Stimulated activated naive B cell treated with anti-CD40 and anti-IgM and Interleukin-4, amounts not matched to agents 10 μg/mL and 1 μg/mL and 100 μg/mL, for 72 hours (primary cell): ENCODE measurements at regions not wholly inside any gene's neighbourhood (a gene's known extent, or its start where the extent isn't known, plus 50 kb on each side); places are given as distances from the start of the nearest gene placed in this dataset.

Source experiments
- ATAC-seq, 2 donors: fragments of 150-1000 bp; cut with Tn5 transposase; replicated peaks; 2 replicates each; pipeline ENCODE4 v1.10.0; 2021; ENCODE audit warnings: moderate library complexity in 1 of 2
- DNase-seq: peaks from one replicate; pipeline ENCODE4 v3.0.0; 2021
- H3K27ac Mint-ChIP-seq: one replicate; pipeline ENCODE4 v1.8.0; 2022; ENCODE audit warnings: mild to moderate bottlenecking, mixed read lengths
- H3K27me3 Mint-ChIP-seq, 2 donors: one replicate each; pipeline ENCODE4 v1.8.0; 2022; ENCODE audit warnings: mixed read lengths in 2 of 2
- H3K36me3 Mint-ChIP-seq, 2 donors: one replicate each; pipeline ENCODE4 v1.8.0; 2022; ENCODE audit warnings: mixed read lengths in 2 of 2, mild to moderate bottlenecking in 1 of 2
- H3K4me1 Mint-ChIP-seq, 2 donors: one replicate each; pipeline ENCODE4 v1.8.0; 2022; ENCODE audit warnings: mixed read lengths in 2 of 2, mild to moderate bottlenecking in 1 of 2
- H3K4me3 Mint-ChIP-seq, 2 donors: one replicate each; pipeline ENCODE4 v1.8.0; 2022; ENCODE audit warnings: mild to moderate bottlenecking in 2 of 2, mixed read lengths in 2 of 2, moderate library complexity in 1 of 2
- H3K9me3 Mint-ChIP-seq, 2 donors: one replicate each; pipeline ENCODE4 v1.8.0; 2022; ENCODE audit warnings: mixed read lengths in 2 of 2, mild to moderate bottlenecking in 1 of 2

GRCh38 chr9:86464242-86464641, 110.0 kb upstream of the TUT7 start:
- Mint-ChIP-seq H3K4me3 (no peak overlapping the region), H3K27me3 (peaks cover 10 to 32% of the 10 kb centered on the region in 2 donors), H3K36me3 (no peaks in the 10 kb centered on the region), H3K9me3 (no peaks in the 10 kb centered on the region), H3K27ac (no peak overlapping the region), H3K4me1 (no peaks in the 10 kb centered on the region)
- ATAC-seq, result no peak
- no peak for DNase-seq

GRCh38 chr9:86460216-86461002, 106.2 kb upstream of the TUT7 start:
- Mint-ChIP-seq H3K4me3 (no peak overlapping the region), H3K4me1 (no peaks in the 10 kb centered on the region), H3K27me3 (peaks cover 4 to 11% of the 10 kb centered on the region in 2 donors), H3K9me3 (no peaks in the 10 kb centered on the region), H3K36me3 (no peaks in the 10 kb centered on the region), H3K27ac (no peak overlapping the region)
- DNase-seq (no peak), ATAC-seq (no peak)

- Mint-ChIP-seq H3K4me3 (no peak overlapping the region), H3K9me3 (no peaks in the 10 kb centered on the region), H3K4me1 (no peaks in the 10 kb centered on the region), H3K27me3 (peaks cover 4 to 11% of the 10 kb centered on the region in 2 donors), H3K36me3 (no peaks in the 10 kb centered on the region), H3K27ac (no peak overlapping the region)
- ATAC-seq, result no peak
- no peak for DNase-seq
Observed at GRCh38 chr9:86459599-86460155, 105.5 kb upstream of the TUT7 start.

- no peak overlapping the region for H3K4me3 Mint-ChIP-seq
- no peaks in the 10 kb centered on the region for H3K9me3 Mint-ChIP-seq
- no peaks in the 10 kb centered on the region for H3K36me3 Mint-ChIP-seq
- ATAC-seq (no peak), DNase-seq (no peak)
- H3K27ac Mint-ChIP-seq, result no peak overlapping the region
- H3K27me3 Mint-ChIP-seq, result peaks cover 4 to 7% of the 10 kb centered on the region in 2 donors
- no peaks in the 10 kb centered on the region for H3K4me1 Mint-ChIP-seq
Observed at GRCh38 chr9:86459191-86459590, 105.0 kb upstream of the TUT7 start.

- Mint-ChIP-seq H3K4me1 (no peaks in the 10 kb centered on the region), H3K36me3 (no peaks in the 10 kb centered on the region), H3K27me3 (peaks cover 0 to 4% of the 10 kb centered on the region in 2 donors), H3K4me3 (no peak overlapping the region), H3K9me3 (peaks cover 0 to 2% of the 10 kb centered on the region in 2 donors), H3K27ac (no peak overlapping the region)
- DNase-seq (no peak), ATAC-seq (no peak)
Observed at GRCh38 chr9:86458191-86458855, 104.1 kb upstream of the TUT7 start.

GRCh38 chr9:86456416-86456815, 102.2 kb upstream of the TUT7 start:
- no peak for DNase-seq
- H3K4me3 Mint-ChIP-seq, result no peak overlapping the region
- ATAC-seq, result no peak
- no peaks in the 10 kb centered on the region for H3K36me3 Mint-ChIP-seq
- peaks cover 0 to 8% of the 10 kb centered on the region in 2 donors for H3K27me3 Mint-ChIP-seq
- peaks cover 0 to 2% of the 10 kb centered on the region in 2 donors for H3K9me3 Mint-ChIP-seq
- no peaks in the 10 kb centered on the region for H3K4me1 Mint-ChIP-seq
- no peak overlapping the region for H3K27ac Mint-ChIP-seq

GRCh38 chr9:86454701-86455615, 100.7 kb upstream of the TUT7 start:
- peaks cover 0 to 8% of the 10 kb centered on the region in 2 donors for H3K27me3 Mint-ChIP-seq
- H3K9me3 Mint-ChIP-seq, result peaks cover 0 to 2% of the 10 kb centered on the region in 2 donors
- H3K27ac Mint-ChIP-seq, result no peak overlapping the region
- ATAC-seq (no peak), DNase-seq (no peak)
- H3K36me3 Mint-ChIP-seq, result no peaks in the 10 kb centered on the region
- H3K4me3 Mint-ChIP-seq, result no peak overlapping the region
- no peaks in the 10 kb centered on the region for H3K4me1 Mint-ChIP-seq

- Mint-ChIP-seq H3K36me3 (no peaks in the 10 kb centered on the region), H3K27me3 (peaks cover 0 to 16% of the 10 kb centered on the region in 2 donors), H3K9me3 (peaks cover 0 to 3% of the 10 kb centered on the region in 2 donors), H3K4me3 (no peak overlapping the region), H3K27ac (no peak overlapping the region), H3K4me1 (no peaks in the 10 kb centered on the region)
- ATAC-seq (no peak), DNase-seq (no peak)
Observed at GRCh38 chr9:86452201-86452828, 98.1 kb upstream of the TUT7 start.

GRCh38 chr9:86449246-86449645, 95.0 kb upstream of the TUT7 start:
- Mint-ChIP-seq H3K9me3 (peaks cover 0 to 3% of the 10 kb centered on the region in 2 donors), H3K4me3 (no peak overlapping the region), H3K4me1 (no peaks in the 10 kb centered on the region), H3K27ac (no peak overlapping the region), H3K27me3 (peaks cover 9 to 29% of the 10 kb centered on the region in 2 donors), H3K36me3 (no peaks in the 10 kb centered on the region)
- DNase-seq, result no peak
- no peak for ATAC-seq

GRCh38 chr9:86445671-86446070, 91.5 kb upstream of the TUT7 start:
- ATAC-seq (no peak), DNase-seq (no peak)
- no peak overlapping the region for H3K4me3 Mint-ChIP-seq
- no peaks in the 10 kb centered on the region for H3K36me3 Mint-ChIP-seq
- H3K9me3 Mint-ChIP-seq, result peaks cover 0 to 1% of the 10 kb centered on the region in 2 donors
- peaks cover 17 to 29% of the 10 kb centered on the region in 2 donors for H3K27me3 Mint-ChIP-seq
- H3K27ac Mint-ChIP-seq, result no peak overlapping the region
- H3K4me1 Mint-ChIP-seq, result no peaks in the 10 kb centered on the region

GRCh38 chr9:86443992-86444391, 89.8 kb upstream of the TUT7 start:
- Mint-ChIP-seq H3K27me3 (peaks cover 17 to 21% of the 10 kb centered on the region in 2 donors), H3K4me3 (no peak overlapping the region), H3K36me3 (no peaks in the 10 kb centered on the region), H3K9me3 (peaks cover 0 to 1% of the 10 kb centered on the region in 2 donors), H3K27ac (no peak overlapping the region), H3K4me1 (no peaks in the 10 kb centered on the region)
- no peak for DNase-seq
- no peak for ATAC-seq

GRCh38 chr9:86434039-86434726, 80.0 kb upstream of the TUT7 start:
- no peak for DNase-seq

GRCh38 chr9:86424251-86424891, 70.2 kb upstream of the TUT7 start:
- Mint-ChIP-seq H3K4me3 (no peak overlapping the region), H3K36me3 (no peaks in the 10 kb centered on the region), H3K9me3 (no peaks in the 10 kb centered on the region), H3K27ac (no peak overlapping the region), H3K27me3 (peaks cover 5 to 23% of the 10 kb centered on the region in 2 donors), H3K4me1 (no peaks in the 10 kb centered on the region)
- no peak for ATAC-seq
- no peak for DNase-seq

More at GRCh38 chr9:86434039-86434726, 80.0 kb upstream of the TUT7 start:
- Mint-ChIP-seq H3K4me3 (no peak overlapping the region), H3K9me3 (peaks cover 15 to 16% of the 10 kb centered on the region in 2 donors), H3K36me3 (peaks cover 0 to 2% of the 10 kb centered on the region in 2 donors), H3K27ac (no peak overlapping the region), H3K27me3 (peaks cover 22 to 51% of the 10 kb centered on the region in 2 donors), H3K4me1 (no peaks in the 10 kb centered on the region)
- peak; percentile 46 to 55 for ATAC-seq
